Chondrocyte (in vitro differentiated cells): ENCODE measurements at regions not wholly inside any gene's neighbourhood (a gene's known extent, or its start where the extent isn't known, plus 50 kb on each side); places are given as distances from the start of the nearest gene placed in this dataset.

ENCODE experiments used
- DNase-seq: peaks from one replicate; pipeline ENCODE4 v3.0.0; 2021; ENCODE audit warnings: mixed read lengths, low spot score
- H3K27ac Mint-ChIP-seq: one replicate; pipeline ENCODE4 v1.8.0; 2021; ENCODE audit warnings: mild to moderate bottlenecking, moderate library complexity, mixed read lengths; ENCODE audit not compliant: unreplicated experiment
- H3K27me3 Mint-ChIP-seq: 2 replicates; pipeline ENCODE4 v1.8.0; 2021; ENCODE audit warnings: low read depth, mixed read lengths
- H3K36me3 Mint-ChIP-seq: 2 replicates; pipeline ENCODE4 v1.8.0; 2021; ENCODE audit warnings: low read depth, mixed read lengths
- H3K4me1 Mint-ChIP-seq: 2 replicates; pipeline ENCODE4 v1.8.0; 2021; ENCODE audit warnings: low read depth, mild to moderate bottlenecking, mixed read lengths
- H3K4me3 Mint-ChIP-seq: one replicate; pipeline ENCODE4 v1.8.0; 2021; ENCODE audit warnings: mild to moderate bottlenecking, moderate library complexity, mixed read lengths; ENCODE audit not compliant: unreplicated experiment
- H3K9me3 Mint-ChIP-seq: 2 replicates; pipeline ENCODE4 v1.8.0; 2021; ENCODE audit warnings: low read depth, mixed read lengths
- TF ChIP-seq, protein P1 (sequence below): fragments of 200-600 bp; sonication (generic); IDR thresholded peaks from 2 replicates; pipeline ENCODE4 v1.5.0; 2021; ENCODE audit warnings: antibody characterized with exemption, mild to moderate bottlenecking, moderate library complexity

DNA sequence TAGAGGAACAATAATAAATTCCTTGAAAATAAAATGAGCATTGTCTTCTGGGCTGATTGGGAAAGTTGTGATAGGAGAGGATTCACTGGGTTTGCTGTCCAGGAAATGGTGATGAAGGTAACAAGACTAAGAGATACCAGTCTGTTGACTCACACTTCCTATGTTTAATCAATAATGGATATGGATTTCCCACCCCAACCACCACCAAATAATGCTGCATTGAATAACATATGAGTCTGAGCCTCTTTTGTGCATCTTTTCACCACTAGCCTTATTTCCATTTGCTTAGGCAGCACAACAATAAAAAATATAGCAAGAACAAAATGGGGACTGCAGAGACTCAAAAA lies 120.2 kb upstream of the NFIB start:
- no peak for DNase-seq
- H3K27ac Mint-ChIP-seq: no peak overlapping the region

DNA sequence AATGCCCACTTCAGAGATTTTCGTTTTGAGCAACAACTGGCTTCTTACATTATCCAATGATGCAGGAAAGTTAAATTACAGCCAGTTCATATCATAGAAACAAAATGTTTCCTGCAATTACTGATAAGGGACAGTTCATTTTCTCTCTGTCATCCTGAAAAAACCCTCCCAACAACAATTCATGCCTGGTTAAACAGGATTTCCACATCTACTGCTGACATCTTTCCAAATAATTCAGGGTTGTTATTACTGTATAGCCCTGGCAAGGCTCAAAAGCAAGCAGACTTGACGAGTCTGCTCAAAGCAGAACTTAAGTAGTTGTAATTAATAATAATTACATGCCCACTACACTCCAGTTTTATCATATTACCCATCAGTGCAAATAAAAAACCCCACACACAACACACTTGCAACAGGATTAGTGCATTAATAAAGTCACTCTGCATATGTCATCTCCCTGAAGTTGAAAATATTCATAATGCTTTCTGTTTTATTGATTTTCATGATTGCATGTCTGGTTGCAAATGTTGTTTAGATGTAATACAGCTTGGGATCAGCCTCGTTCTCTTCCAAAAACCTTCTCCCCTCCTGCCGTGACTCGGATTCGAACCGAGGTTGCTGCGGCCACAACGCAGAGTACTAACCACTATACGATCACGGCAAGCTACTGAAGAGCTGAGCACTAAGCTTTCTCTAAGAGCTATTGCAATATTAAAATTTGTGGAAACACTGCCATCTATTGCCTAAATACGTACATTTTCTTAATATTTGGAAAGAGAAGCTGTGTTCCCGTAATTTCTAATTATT lies 119.6 kb upstream of the NFIB start:
- Mint-ChIP-seq H3K9me3 (no peaks in the 10 kb centered on the region), H3K27ac (no peak overlapping the region), H3K27me3 (no peaks in the 10 kb centered on the region), H3K36me3 (no peaks in the 10 kb centered on the region), H3K4me3 (no peak overlapping the region), H3K4me1 (peaks cover 22% of the 10 kb centered on the region)
- TF ChIP-seq, protein P1, sequence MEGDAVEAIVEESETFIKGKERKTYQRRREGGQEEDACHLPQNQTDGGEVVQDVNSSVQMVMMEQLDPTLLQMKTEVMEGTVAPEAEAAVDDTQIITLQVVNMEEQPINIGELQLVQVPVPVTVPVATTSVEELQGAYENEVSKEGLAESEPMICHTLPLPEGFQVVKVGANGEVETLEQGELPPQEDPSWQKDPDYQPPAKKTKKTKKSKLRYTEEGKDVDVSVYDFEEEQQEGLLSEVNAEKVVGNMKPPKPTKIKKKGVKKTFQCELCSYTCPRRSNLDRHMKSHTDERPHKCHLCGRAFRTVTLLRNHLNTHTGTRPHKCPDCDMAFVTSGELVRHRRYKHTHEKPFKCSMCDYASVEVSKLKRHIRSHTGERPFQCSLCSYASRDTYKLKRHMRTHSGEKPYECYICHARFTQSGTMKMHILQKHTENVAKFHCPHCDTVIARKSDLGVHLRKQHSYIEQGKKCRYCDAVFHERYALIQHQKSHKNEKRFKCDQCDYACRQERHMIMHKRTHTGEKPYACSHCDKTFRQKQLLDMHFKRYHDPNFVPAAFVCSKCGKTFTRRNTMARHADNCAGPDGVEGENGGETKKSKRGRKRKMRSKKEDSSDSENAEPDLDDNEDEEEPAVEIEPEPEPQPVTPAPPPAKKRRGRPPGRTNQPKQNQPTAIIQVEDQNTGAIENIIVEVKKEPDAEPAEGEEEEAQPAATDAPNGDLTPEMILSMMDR: peak; percentile 87
- DNase-seq: no peak

More for the DNA sequence above, 120.2 kb upstream of the NFIB start:
- peaks cover 16% of the 10 kb centered on the region for H3K4me1 Mint-ChIP-seq
- H3K36me3 Mint-ChIP-seq: no peaks in the 10 kb centered on the region
- no peak overlapping the region for H3K4me3 Mint-ChIP-seq
- no peaks in the 10 kb centered on the region for H3K27me3 Mint-ChIP-seq
- no peaks in the 10 kb centered on the region for H3K9me3 Mint-ChIP-seq
- TF ChIP-seq, protein P1: peak; percentile 51

DNA sequence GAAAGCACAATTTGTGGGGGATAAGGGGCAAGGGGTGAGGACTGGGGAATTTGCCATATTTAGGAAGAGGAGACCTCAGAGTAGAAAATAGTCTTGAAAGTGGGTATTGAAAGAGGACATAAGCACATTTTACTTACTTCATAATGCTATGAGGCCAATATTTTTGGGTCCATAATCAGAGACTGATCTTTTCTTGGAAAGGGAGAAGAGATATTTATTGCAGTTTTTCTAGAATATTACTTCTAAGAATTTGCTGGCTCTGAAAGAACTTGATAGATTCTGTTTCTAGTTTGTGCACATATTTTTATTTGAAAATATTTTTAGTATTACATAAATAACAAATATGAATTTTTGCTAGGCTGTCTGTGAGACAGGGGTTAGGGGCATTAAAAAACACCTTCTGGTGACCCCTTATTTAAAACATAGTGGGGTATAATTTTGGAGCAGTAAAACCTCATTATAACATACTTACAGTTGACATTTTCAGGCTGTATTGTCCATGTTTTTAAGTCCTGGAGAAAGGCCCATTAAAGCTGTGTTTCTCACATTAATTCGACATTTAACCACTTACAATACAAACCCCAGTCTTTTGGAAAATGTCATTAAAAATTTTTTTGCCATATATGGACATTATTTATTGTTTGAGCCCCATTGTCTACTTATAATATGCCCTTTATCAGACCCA lies 118.9 kb upstream of the NFIB start:
- no peak overlapping the region for H3K27ac Mint-ChIP-seq
- no peaks in the 10 kb centered on the region for H3K36me3 Mint-ChIP-seq
- DNase-seq: no peak
- H3K4me1 Mint-ChIP-seq: peaks cover 24% of the 10 kb centered on the region
- TF ChIP-seq, protein P1: no peak
- no peak overlapping the region for H3K4me3 Mint-ChIP-seq
- H3K27me3 Mint-ChIP-seq: no peaks in the 10 kb centered on the region
- H3K9me3 Mint-ChIP-seq: no peaks in the 10 kb centered on the region

DNA sequence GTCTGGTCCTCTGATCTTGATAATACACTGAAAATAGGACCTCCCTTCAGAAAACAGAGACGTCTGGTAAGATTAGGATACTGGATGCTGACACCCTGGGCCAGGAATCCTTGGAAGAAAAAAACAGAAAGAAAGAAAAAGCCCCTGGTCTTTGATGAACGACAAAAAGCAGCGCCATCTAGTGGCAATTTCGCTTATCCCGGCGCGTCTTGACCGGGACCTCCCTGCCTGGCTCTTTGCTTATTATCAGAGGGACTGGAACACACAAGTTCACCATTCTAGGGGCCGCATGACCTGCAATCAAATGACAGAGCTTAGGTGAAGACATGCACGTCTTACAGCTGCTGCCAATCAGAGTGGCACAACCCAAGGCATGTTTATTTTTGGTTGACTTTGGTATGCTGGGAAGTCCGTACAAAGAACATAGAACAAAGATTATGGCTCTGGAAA lies 114.9 kb upstream of the NFIB start:
- DNase-seq: no peak
- TF ChIP-seq, protein P1: peak; percentile 95
- no peaks in the 10 kb centered on the region for H3K27me3 Mint-ChIP-seq
- H3K36me3 Mint-ChIP-seq: no peaks in the 10 kb centered on the region
- H3K4me1 Mint-ChIP-seq: peaks cover 39% of the 10 kb centered on the region
- no peaks in the 10 kb centered on the region for H3K9me3 Mint-ChIP-seq
- H3K27ac Mint-ChIP-seq: no peak overlapping the region
- H3K4me3 Mint-ChIP-seq: no peak overlapping the region

DNA sequence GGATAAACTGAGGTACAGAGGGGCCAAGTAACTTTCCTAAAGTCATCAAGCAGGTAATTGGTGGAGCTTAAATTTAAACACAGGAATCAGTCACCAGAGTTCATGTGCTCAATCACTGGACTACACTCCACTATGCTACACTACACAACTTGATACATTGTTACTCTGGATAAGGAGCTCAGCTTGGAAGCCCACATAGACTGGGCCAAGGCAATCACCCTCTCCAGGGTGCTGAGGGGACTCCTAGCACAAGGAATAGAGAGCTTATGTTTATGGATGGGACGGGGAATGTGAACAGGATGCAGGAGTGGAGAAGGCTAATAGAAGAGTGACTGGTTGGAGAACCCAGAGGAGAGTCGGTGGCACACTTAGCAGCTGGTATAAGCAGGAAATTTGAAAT lies 113.5 kb upstream of the NFIB start:
- DNase-seq: no peak
- H3K27me3 Mint-ChIP-seq: no peaks in the 10 kb centered on the region
- no peaks in the 10 kb centered on the region for H3K36me3 Mint-ChIP-seq
- H3K4me1 Mint-ChIP-seq: peaks cover 46% of the 10 kb centered on the region
- TF ChIP-seq, protein P1: no peak
- no peaks in the 10 kb centered on the region for H3K9me3 Mint-ChIP-seq
- H3K4me3 Mint-ChIP-seq: no peak overlapping the region
- no peak overlapping the region for H3K27ac Mint-ChIP-seq
